ENCODE measurements at regions not wholly inside any gene's neighbourhood (a gene's known extent, or its start where the extent isn't known, plus 50 kb on each side); places are given as distances from the start of the nearest gene placed in this dataset.
"Not testable (repeated sequence)": the region's sequence is repeated elsewhere in the genome, so short reads cannot be mapped to it uniquely, and the experiment has no call there.

DNA sequence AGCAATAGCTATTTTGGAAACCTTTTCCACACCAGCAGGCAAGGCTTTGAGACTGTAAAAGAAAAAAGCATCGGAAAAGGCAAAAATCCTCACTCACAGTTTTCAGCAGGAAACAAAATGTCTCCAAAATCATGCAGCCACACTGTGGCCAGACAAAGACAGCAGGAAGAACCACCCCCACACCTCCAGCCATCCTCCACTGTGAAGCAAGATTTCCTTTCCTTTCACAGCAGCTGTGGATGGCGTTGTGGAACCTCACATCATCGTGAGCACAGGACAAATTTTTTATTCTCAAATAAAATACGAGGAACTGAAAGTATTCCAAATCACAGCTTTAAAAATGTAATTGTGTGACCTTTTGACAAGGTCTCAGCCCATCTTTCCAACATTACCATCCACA, 351.7 kb upstream of the NOCT start:
- no peak for DNase-seq (ENCODE audit: low read depth in 3 of 3)

DNA sequence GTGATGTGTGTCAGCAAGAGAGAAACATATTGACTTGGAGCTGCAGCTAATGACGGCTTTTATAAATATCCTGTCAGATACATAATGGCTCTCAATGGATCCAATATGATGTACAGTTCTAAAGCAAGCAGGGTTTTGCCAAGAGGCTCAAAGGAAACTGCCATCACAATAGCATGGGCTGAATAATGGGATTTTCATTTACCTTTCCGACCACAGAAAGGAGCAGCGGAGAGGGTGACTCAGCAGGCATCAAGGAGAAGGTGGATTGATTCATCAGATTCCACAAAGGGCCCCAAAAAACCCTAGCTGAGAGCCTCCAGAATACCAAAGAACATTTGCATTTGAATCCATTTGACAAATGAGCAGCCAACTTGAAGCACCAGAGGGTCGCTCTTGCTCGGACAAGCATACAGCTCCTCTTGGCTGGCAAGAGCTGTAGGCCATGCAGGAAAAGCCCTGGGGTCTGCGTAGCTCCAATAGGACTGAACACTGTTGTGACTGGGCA, 355.7 kb upstream of the NOCT start:
- DNase-seq (ENCODE audit: low read depth in 3 of 3): no peak

GRCh38 chr4:138659037-138659811, 356.4 kb upstream of the NOCT start:
- no peak for DNase-seq (ENCODE audit: low read depth in 3 of 3)

- DNase-seq (ENCODE audit: low read depth in 3 of 3): no peak
Observed at GRCh38 chr4:138658518-138658917, 357.1 kb upstream of the NOCT start.

- no peak for DNase-seq (ENCODE audit: low read depth in 3 of 3)
Observed at GRCh38 chr4:138656990-138657389, 358.6 kb upstream of the NOCT start.

DNA sequence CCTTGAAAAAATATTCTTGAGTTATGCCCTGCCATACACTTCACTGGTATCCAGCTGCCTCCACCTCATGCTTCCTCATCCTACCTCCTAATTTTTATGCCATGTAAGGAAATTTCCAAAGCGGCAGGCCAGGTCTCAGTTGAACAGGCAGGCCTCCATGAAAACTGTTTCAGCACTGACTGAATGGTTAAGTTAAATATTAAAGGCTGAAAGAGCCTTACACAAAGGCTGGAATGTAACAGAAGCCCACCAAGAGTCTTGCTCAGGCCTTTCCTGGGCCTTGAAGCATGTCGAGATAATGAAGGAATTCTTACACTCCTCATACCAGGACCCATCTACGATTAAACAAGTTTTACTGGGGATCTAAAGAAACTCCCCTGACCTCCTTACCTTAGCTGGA, 359.6 kb upstream of the NOCT start:
- no peak for DNase-seq (ENCODE audit: low read depth in 3 of 3)

DNA sequence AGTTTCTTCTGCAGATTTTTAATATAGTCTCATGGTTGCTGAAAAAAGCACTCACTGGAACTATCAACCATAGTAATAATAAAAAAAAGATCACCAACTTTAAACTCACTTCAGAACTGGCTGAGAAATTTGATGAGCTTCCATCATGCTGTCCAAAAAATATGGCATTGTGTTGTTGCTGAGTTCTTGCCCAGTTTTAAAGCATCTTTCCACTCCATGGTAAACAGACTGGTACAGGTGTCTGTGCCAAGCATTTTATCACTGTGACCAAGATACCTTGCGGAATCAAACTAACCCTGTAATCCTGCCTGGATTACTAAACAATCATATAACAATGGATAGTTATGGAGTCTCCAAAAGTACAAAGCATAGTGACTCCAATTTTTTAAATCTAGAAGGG, 360.3 kb upstream of the NOCT start:
- DNase-seq (ENCODE audit: low read depth in 3 of 3): no peak

DNA sequence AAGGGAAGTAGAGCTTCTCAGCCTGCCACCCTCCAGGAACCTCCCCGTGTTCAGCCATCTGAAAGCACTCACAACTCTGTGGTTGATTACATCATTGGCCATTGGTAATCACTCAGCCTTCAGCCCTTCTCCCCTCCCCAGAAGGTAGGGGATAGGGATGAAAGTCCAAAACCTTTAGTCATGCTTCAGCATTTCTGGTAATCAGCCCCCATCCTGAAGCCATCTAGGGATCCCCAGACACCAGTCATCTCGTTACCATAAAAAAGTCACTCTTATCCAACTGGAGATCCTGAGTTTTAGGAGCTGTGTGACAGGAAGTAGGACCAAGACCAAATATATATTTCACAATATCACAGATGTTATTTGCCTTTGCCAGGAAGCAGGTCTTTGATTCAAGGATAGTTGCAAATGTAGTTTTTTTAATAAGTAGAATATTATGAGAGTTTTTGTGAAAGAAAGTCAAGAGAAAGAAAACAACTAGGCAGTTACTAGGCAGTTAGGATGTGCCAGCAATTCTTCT, 364.6 kb upstream of the NOCT start:
- DNase-seq (ENCODE audit: low read depth in 3 of 3): no peak

GRCh38 chr4:138650495-138650894, 365.1 kb upstream of the NOCT start:
- no peak for DNase-seq (ENCODE audit: low read depth in 3 of 3)

- no peak for DNase-seq (ENCODE audit: low read depth in 3 of 3)
Observed at GRCh38 chr4:138647433-138647832, 368.1 kb upstream of the NOCT start.

DNA sequence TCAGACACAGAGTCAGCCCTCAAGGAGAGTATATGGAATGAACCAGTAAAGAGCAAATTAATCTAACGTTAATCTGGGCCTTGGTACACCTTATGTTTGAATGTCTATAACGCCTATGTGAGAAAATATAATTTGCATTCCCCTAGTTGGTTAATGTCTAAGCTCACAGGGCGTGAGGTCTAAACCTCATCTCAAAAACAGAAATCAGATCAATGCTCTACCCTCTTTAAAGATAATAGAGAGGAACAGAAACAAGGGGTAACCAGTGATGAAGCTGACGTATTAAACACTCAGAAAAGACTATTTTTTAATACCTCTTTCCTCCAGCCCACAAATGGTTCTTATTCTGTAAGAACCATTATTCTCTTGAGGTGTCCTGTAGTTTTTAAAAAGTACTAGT, 369.2 kb upstream of the NOCT start:
- no peak for DNase-seq (ENCODE audit: low read depth in 3 of 3)

- DNase-seq (ENCODE audit: low read depth in 3 of 3): no peak
Observed at GRCh38 chr4:138645289-138645688, 370.3 kb upstream of the NOCT start.

- no peak for DNase-seq (ENCODE audit: low read depth in 3 of 3)
Observed at GRCh38 chr4:138644322-138644721, 371.3 kb upstream of the NOCT start.

DNA sequence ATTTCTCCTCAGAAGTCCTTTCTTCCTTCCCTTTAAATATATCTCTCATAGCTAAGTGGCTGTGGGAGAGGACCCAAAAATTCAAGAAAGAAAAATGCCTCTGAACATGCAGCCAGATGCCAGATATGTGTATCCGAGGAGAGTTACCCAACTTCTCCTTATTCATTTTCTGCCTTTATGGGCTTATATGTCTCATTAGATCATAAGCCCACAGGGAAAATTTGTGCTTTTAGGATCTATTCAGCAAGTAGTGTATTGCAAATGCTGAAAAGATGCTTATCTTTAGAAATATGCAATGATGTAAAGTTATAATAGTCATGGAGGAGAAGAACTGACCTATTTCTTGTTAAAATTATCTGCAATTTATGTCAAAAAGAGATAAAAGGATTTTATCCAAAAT, 371.8 kb upstream of the NOCT start:
- no peak for DNase-seq (ENCODE audit: low read depth in 3 of 3)

- no peak for DNase-seq (ENCODE audit: low read depth in 3 of 3)
Observed at GRCh38 chr4:138639018-138639741, 376.4 kb upstream of the NOCT start.

DNA sequence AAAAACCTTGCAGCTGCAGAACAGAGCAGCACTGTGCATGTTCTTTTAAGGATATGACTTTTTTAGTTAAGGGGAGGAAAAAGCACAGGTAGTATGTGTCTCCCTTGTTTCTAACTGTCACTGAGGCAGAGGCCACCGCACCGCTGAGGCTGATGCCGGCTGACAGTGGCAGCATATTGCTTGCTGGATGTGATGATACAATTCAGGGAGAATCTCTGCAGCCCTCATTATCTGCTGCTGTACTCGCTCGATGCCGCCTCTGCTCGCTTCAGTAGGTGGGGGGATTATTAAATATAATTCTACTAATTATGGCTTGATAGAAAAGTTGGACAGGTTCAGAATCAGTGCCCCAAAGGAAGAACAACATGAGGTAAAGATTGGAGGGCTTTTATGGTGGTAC, 378.8 kb upstream of the NOCT start:
- DNase-seq (ENCODE audit: low read depth in 3 of 3): no peak

DNA sequence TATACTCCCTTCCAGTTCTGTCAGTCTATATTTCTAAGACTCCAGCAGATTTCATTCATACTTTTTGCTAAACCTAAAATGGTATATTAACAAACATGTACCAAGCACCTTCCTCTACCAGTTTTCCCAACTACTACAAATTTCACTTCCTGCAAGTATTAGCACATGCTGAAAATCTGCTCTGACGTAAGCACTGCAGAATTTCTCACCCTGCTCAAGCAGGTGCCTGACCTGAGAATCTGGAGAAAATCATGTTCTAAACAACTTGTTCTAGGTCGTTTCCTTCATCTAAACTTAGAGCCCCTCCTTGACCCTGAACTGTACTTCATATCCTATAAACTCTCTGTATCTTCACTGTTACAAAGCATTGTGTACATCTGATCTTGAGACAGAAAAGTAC, 380.7 kb upstream of the NOCT start:
- no peak for DNase-seq (ENCODE audit: low read depth in 3 of 3)

GRCh38 chr4:138633580-138633904, 382.0 kb upstream of the NOCT start:
- DNase-seq (ENCODE audit: low read depth in 3 of 3): no peak

- DNase-seq (ENCODE audit: low read depth in 3 of 3): no peak
Observed at GRCh38 chr4:138632856-138633579, 382.6 kb upstream of the NOCT start.

GRCh38 chr4:138630666-138631065, 384.9 kb upstream of the NOCT start:
- no peak for DNase-seq (ENCODE audit: low read depth in 3 of 3)

DNA sequence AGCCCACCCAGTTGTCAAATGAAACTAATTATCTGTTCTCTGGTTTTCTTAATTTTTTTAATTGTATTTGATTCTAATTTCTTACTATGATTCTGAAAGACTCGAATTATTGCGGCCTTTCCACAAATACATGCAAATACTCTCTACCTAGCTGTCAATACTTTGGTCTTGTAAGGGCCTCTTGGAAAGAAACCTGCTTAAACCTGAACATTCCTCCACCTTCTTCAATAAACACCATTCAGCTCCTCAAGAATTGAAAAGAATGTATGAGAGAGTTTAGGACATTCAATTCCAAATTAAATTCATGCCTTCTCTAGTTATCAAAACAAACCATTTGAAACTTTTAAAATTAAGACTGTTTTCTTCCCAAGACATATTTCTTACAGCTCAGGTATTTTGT, 385.9 kb upstream of the NOCT start:
- DNase-seq (ENCODE audit: low read depth in 3 of 3): no peak

DNA sequence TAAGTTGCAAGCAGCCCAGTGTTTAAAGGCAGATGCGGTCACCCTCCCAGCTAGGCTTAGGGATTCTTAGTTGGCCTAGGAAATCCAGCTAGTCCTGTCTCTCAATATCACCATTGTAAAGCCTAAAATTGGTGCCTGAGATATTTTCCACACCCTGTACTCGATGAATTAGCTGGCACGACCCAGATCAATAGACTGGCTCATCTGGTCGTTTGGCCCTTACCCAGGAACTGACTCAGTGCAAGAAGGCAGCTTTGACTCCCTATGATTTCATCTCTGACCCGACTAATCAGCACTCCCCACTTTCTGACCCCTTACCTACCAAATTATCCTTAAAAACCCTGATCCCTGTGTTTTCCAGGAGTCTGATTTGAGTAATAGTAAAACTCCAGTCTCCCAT, 384.9 kb upstream of the SLC7A11 start:
- no peak for DNase-seq (ENCODE audit: low read depth in 3 of 3)

GRCh38 chr4:138622362-138622761, 380.2 kb upstream of the SLC7A11 start:
- DNase-seq (ENCODE audit: low read depth in 3 of 3): not testable (repeated sequence)
